ENCODE measurements at regions not wholly inside any gene's neighbourhood (a gene's known extent, or its start where the extent isn't known, plus 50 kb on each side); places are given as distances from the start of the nearest gene placed in this dataset.

- no peak for DNase-seq
These were observed 161.5 kb downstream of the NXNL2 start for GRCh38 chr9:88696501-88696900.

- no peak for DNase-seq
These were observed 162.9 kb downstream of the NXNL2 start for GRCh38 chr9:88697764-88698432.

- DNase-seq = no peak
These were observed 168.0 kb downstream of the NXNL2 start for GRCh38 chr9:88702985-88703384.

GRCh38 chr9:88706193-88707113 is 171.5 kb downstream of the NXNL2 start:
- peak; percentile 12 for DNase-seq

- DNase-seq = no peak
These were observed 175.5 kb downstream of the NXNL2 start for GRCh38 chr9:88710449-88710848.

- no peak for DNase-seq
These were observed 176.7 kb downstream of the NXNL2 start for GRCh38 chr9:88711719-88712118.

GRCh38 chr9:88712484-88712883 is 177.5 kb downstream of the NXNL2 start:
- no peak for DNase-seq

GRCh38 chr9:88713010-88713409 is 178.0 kb downstream of the NXNL2 start:
- no peak for DNase-seq

- no peak for DNase-seq
These were observed 181.8 kb downstream of the NXNL2 start for GRCh38 chr9:88716596-88717290.

- no peak for DNase-seq
These were observed 186.0 kb downstream of the NXNL2 start for GRCh38 chr9:88721025-88721424.

GRCh38 chr9:88721495-88722279 is 186.7 kb downstream of the NXNL2 start:
- no peak for DNase-seq

GRCh38 chr9:88722753-88723152 is 187.8 kb downstream of the NXNL2 start:
- DNase-seq = no peak

GRCh38 chr9:88723751-88724150 is 188.8 kb downstream of the NXNL2 start:
- DNase-seq = no peak

GRCh38 chr9:88724331-88724730 is 189.4 kb downstream of the NXNL2 start:
- no peak for DNase-seq

GRCh38 chr9:88725300-88726019 is 190.5 kb downstream of the NXNL2 start:
- DNase-seq = no peak

- no peak for DNase-seq
These were observed 191.8 kb downstream of the NXNL2 start for GRCh38 chr9:88726803-88727202.

GRCh38 chr9:88730780-88731179 is 195.8 kb downstream of the NXNL2 start:
- no peak for DNase-seq

GRCh38 chr9:88732128-88732527 is 197.2 kb downstream of the NXNL2 start:
- no peak for DNase-seq

GRCh38 chr9:88733651-88734421 is 198.9 kb downstream of the NXNL2 start:
- DNase-seq = no peak

GRCh38 chr9:88734527-88734926 is 199.5 kb downstream of the NXNL2 start:
- DNase-seq = no peak

- DNase-seq = no peak
These were observed 201.2 kb downstream of the NXNL2 start for GRCh38 chr9:88736136-88736637.

Data from DMS53 (cell line).